ENCODE measurements at regions not wholly inside any gene's neighbourhood (a gene's known extent, or its start where the extent isn't known, plus 50 kb on each side); places are given as distances from the start of the nearest gene placed in this dataset.

- TF ChIP-seq ZNF362 (tag by site-specific recombination; IDR thresholded peaks at IDR 0.05) (no peak), ELK4 (IDR thresholded peaks at IDR 0.05; ENCODE audit: borderline replicate concordance, low read depth, low read length) (no peak), GFI1B (tag by site-specific recombination; IDR thresholded peaks at IDR 0.05) (no peak), KLF7 (tag by site-specific recombination; IDR thresholded peaks at IDR 0.05; ENCODE audit: borderline replicate concordance) (no peak), ZNF776 (tag by site-specific recombination; IDR thresholded peaks at IDR 0.05; ENCODE audit: borderline replicate concordance) (no peak), ZNF670 (tag by site-specific recombination; IDR thresholded peaks at IDR 0.05; ENCODE audit: low read depth) (no peak), ZNF16 (tag by site-specific recombination; IDR thresholded peaks at IDR 0.05; ENCODE audit: low read depth) (no peak), ZNF701 (tag by site-specific recombination; IDR thresholded peaks at IDR 0.05) (no peak), REPIN1 (tag by site-specific recombination; IDR thresholded peaks at IDR 0.05; ENCODE audit: low read depth) (no peak), ZXDB (tag by site-specific recombination; IDR thresholded peaks at IDR 0.05) (no peak), KLF17 (tag by site-specific recombination; IDR thresholded peaks at IDR 0.05) (no peak)
- Histone ChIP-seq H3K9me3 (ENCODE audit: control insufficient read depth, insufficient read depth, low read depth, low read length) (no peaks in the 10 kb centered on the region), H3K27ac (ENCODE audit: extremely low read depth, low read depth, low read length) (no peak overlapping the region), H3K4me1 (ENCODE audit: control insufficient read depth, insufficient read depth, low read length) (0 out of 2 replicates have a peak, but pooled peaks cover 4% of the 10 kb centered on the region), H3K4me3 (ENCODE audit: low read depth, low read length) (no peak overlapping the region), H3K36me3 (ENCODE audit: control insufficient read depth in 2 of 2, insufficient read depth in 1 of 2, low read length in 2 of 2) (no peaks in the 10 kb centered on the region)
- POLR2A ChIA-PET: no interaction called here
- CTCF ChIA-PET: interaction anchor here (0.6 to 0.7 kb wide), 2 partner anchors 133 to 366 kb away, joined by 3 to 4 read pairs; no protein-coding TSS in a partner anchor
These were observed 77.2 kb downstream of the ADRB2 start for GRCh38 chr5:148903587-148903986.

- TF ChIP-seq ZIC2 (tag by site-specific recombination; IDR thresholded peaks at IDR 0.05) (peak; percentile 33; the same call in 1 of the 2 replicates), ZNF791 (tag by site-specific recombination; IDR thresholded peaks at IDR 0.05) (no peak)
- no peaks in the 10 kb centered on the region for H3K36me3 ChIP-seq (ENCODE audit: control insufficient read depth in 2 of 2, insufficient read depth in 1 of 2, low read length in 2 of 2)
- 0 out of 2 replicates have a peak, but pooled peaks cover 4% of the 10 kb centered on the region for H3K4me1 ChIP-seq (ENCODE audit: control insufficient read depth, insufficient read depth, low read length)
- ChIA-PET CTCF (interaction anchor here (0.6 to 0.7 kb wide), 3 partner anchors 53 to 132 kb away, joined by 3 read pairs; no protein-coding TSS in a partner anchor), POLR2A (no interaction called here)
- no peak overlapping the region for H3K27ac ChIP-seq (ENCODE audit: extremely low read depth, low read depth, low read length)
- no peak overlapping the region for H3K4me3 ChIP-seq (ENCODE audit: low read depth, low read length)
- no peaks in the 10 kb centered on the region for H3K9me3 ChIP-seq (ENCODE audit: control insufficient read depth, insufficient read depth, low read depth, low read length)
These were observed 78.0 kb downstream of the ADRB2 start for GRCh38 chr5:148904440-148904839.

GRCh38 chr5:148905541-148905940 lies 79.1 kb downstream of the ADRB2 start:
- ChIA-PET POLR2A (no interaction called here), CTCF (interaction anchor here (0.6 to 0.7 kb wide), 4 partner anchors 9 to 165 kb away, joined by 3 to 4 read pairs (median 3); no protein-coding TSS in a partner anchor)
- H3K9me3 ChIP-seq (ENCODE audit: control insufficient read depth, insufficient read depth, low read depth, low read length): no peaks in the 10 kb centered on the region
- H3K27ac ChIP-seq (ENCODE audit: extremely low read depth, low read depth, low read length): no peak overlapping the region
- H3K36me3 ChIP-seq (ENCODE audit: control insufficient read depth in 2 of 2, insufficient read depth in 1 of 2, low read length in 2 of 2): no peaks in the 10 kb centered on the region
- 0 out of 2 replicates have a peak, but pooled peaks cover 4% of the 10 kb centered on the region for H3K4me1 ChIP-seq (ENCODE audit: control insufficient read depth, insufficient read depth, low read length)
- no peak overlapping the region for H3K4me3 ChIP-seq (ENCODE audit: low read depth, low read length)
- TF ChIP-seq ZNF132 (tag by site-specific recombination; IDR thresholded peaks at IDR 0.05; ENCODE audit: borderline replicate concordance) (no peak), ZNF324 (tag by site-specific recombination; IDR thresholded peaks at IDR 0.05) (no peak), ZSCAN23 (tag by site-specific recombination; IDR thresholded peaks at IDR 0.05) (no peak), ZNF707 (tag by site-specific recombination; IDR thresholded peaks at IDR 0.05) (no peak), ZNF677 (tag by site-specific recombination; IDR thresholded peaks at IDR 0.05) (no peak), ZBTB21 (tag by site-specific recombination; IDR thresholded peaks at IDR 0.05) (no peak), RBAK (tag by site-specific recombination; IDR thresholded peaks at IDR 0.05) (no peak), AEBP2 (tag by site-specific recombination; IDR thresholded peaks at IDR 0.05; ENCODE audit: borderline replicate concordance) (no peak), ZNF660 (tag by site-specific recombination; IDR thresholded peaks at IDR 0.05) (no peak), ZNF146 (tag by site-specific recombination; IDR thresholded peaks at IDR 0.05) (no peak), SALL2 (tag by site-specific recombination; IDR thresholded peaks at IDR 0.05; ENCODE audit: borderline replicate concordance) (no peak), ZNF335 (tag by site-specific recombination; conservative IDR thresholded peaks at IDR 0.05) (no peak), PRDM4 (tag by site-specific recombination; IDR thresholded peaks at IDR 0.05) (no peak)

All from HEK293 (cell line).